OCI-LY3 (cell line): ENCODE measurements at regions not wholly inside any gene's neighbourhood (a gene's known extent, or its start where the extent isn't known, plus 50 kb on each side); places are given as distances from the start of the nearest gene placed in this dataset.

Experiments used
- EZH2phosphoT487 ChIP-seq: fragments of 200-600 bp; shearing (Covaris generic); IDR thresholded peaks from 2 replicates; pipeline ENCODE4 v1.6.1; 2018; ENCODE audit warnings: antibody characterized with exemption, mixed run types, low read depth
- TF ChIP-seq, protein P1 (sequence below): fragments of 200-600, 300-600 bp; sonication (generic); IDR thresholded peaks from 2 replicates; pipeline ENCODE4 v1.5.1; 2014; ENCODE audit warnings: antibody characterized with exemption, low read length, low read depth

DNA sequence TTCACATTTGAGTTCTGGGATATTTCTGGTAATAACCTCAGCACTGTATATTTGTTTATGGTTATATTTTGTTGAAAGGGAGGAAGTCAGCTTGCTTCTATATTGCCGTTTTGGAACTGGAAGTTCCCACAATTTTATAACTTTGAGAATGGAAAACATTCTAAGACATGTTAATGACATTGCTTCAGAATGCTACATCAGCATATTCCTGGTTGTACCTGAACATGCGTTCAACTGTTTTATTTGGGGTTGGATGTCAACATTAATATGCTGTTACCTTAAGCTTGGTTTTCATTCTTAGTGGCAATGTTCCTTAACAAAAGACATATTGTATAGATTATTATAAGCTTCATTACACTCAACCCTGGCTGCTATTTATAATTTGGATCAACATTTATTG is 489.4 kb upstream of the MAGEB18 start:
- TF ChIP-seq, protein P1, sequence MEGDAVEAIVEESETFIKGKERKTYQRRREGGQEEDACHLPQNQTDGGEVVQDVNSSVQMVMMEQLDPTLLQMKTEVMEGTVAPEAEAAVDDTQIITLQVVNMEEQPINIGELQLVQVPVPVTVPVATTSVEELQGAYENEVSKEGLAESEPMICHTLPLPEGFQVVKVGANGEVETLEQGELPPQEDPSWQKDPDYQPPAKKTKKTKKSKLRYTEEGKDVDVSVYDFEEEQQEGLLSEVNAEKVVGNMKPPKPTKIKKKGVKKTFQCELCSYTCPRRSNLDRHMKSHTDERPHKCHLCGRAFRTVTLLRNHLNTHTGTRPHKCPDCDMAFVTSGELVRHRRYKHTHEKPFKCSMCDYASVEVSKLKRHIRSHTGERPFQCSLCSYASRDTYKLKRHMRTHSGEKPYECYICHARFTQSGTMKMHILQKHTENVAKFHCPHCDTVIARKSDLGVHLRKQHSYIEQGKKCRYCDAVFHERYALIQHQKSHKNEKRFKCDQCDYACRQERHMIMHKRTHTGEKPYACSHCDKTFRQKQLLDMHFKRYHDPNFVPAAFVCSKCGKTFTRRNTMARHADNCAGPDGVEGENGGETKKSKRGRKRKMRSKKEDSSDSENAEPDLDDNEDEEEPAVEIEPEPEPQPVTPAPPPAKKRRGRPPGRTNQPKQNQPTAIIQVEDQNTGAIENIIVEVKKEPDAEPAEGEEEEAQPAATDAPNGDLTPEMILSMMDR: no peak
- no peak for TF ChIP-seq EZH2phosphoT487
